Panc1 (cell line): ENCODE measurements at regions not wholly inside any gene's neighbourhood (a gene's known extent, or its start where the extent isn't known, plus 50 kb on each side); places are given as distances from the start of the nearest gene placed in this dataset.

ENCODE experiments used
- ATAC-seq: fragments of 200-7000 bp; cut with Tn5 transposase; 2 replicates; pipeline ENCODE4 v1.9.1; 2020; ENCODE audit warnings: mild to moderate bottlenecking, moderate library complexity
- BruUV-seq: library from RNA; stranded (reverse); fragments of 400-500 nt; replicated peaks from 2 replicates; lab custom pipeline; 2021; lab: Mats Ljungman, UMichigan
- CTCF ChIA-PET: fragments of 300-600 bp; sonication (Branson Sonifier 250); formaldehyde crosslinking; loops from one replicate; lab custom pipeline; 2022; ENCODE audit warnings: antibody characterized with exemption; lab: Charles Lee
- POLR2A ChIA-PET: fragments of 300-600 bp; sonication (Branson Sonifier 250); formaldehyde crosslinking; loops from one replicate; lab custom pipeline; 2022; ENCODE audit warnings: antibody characterized with exemption; lab: Charles Lee
- DNase-seq: peaks from one replicate; pipeline ENCODE4 v3.0.0-alpha.2; 2010; ENCODE audit warnings: low read depth, low spot score
- H3K27ac ChIP-seq: 2 replicates; pipeline ENCODE4 v1.5.1; 2011; ENCODE audit warnings: mild to moderate bottlenecking, low read length, inconsistent platforms
- H3K27me3 ChIP-seq: fragments of 200-500 bp; sonication (Bioruptor generic); 2 replicates; pipeline ENCODE4 v1.6.0; 2014; ENCODE audit warnings: low read length, inconsistent platforms; ENCODE audit not compliant: control insufficient read depth, insufficient read depth
- H3K36me3 ChIP-seq: fragments of 200-500 bp; sonication (Bioruptor generic); 2 replicates; pipeline ENCODE4 v1.5.1; 2014; ENCODE audit warnings: inconsistent platforms, mild to moderate bottlenecking, low read length, moderate library complexity; ENCODE audit not compliant: control insufficient read depth, insufficient read depth
- H3K4me1 ChIP-seq: 2 replicates; pipeline ENCODE4 v1.5.1; 2011; ENCODE audit warnings: inconsistent platforms, mild to moderate bottlenecking, low read length, moderate library complexity; ENCODE audit not compliant: control insufficient read depth, insufficient read depth
- H3K4me3 ChIP-seq, 2 experiments: 2 replicates each; pipeline ENCODE4 v1.5.1; 2011 to 2012; ENCODE audit warnings: low read depth in 2 of 2, low read length in 2 of 2, mild to moderate bottlenecking in 2 of 2, inconsistent platforms in 1 of 2, moderate library complexity in 1 of 2
- H3K9me3 ChIP-seq: fragments of 200-500 bp; sonication (Bioruptor generic); 2 replicates; pipeline ENCODE4 v1.5.1; 2014; ENCODE audit warnings: low read depth, mild to moderate bottlenecking, inconsistent platforms, low read length, moderate library complexity; ENCODE audit not compliant: control insufficient read depth, insufficient read depth
- CTCF ChIP-seq: fragments of 450-650 bp; IDR thresholded peaks from 2 replicates; pipeline ENCODE4 v1.5.1; 2017; ENCODE audit warnings: mild to moderate bottlenecking
- POLR2AphosphoS5 ChIP-seq: IDR thresholded peaks from 2 replicates; pipeline ENCODE4 v1.6.1; 2012; ENCODE audit warnings: mild to moderate bottlenecking, low read depth, low read length, moderate library complexity
- SIN3A ChIP-seq: IDR thresholded peaks from 2 replicates; pipeline ENCODE4 v1.6.1; 2012; ENCODE audit warnings: low read depth, mild to moderate bottlenecking, low read length, moderate library complexity, borderline replicate concordance; ENCODE audit not compliant: insufficient read depth
- TCF7L2 ChIP-seq: IDR thresholded peaks from 2 replicates; pipeline ENCODE4 v1.6.1; 2011; ENCODE audit warnings: mild to moderate bottlenecking, low read depth, low read length, inconsistent platforms
- in situ Hi-C: cut with HindIII; loops from 2 replicates; pipeline ENCODE4 v1.10.0; 2016; ENCODE audit warnings: low sequenced_read_pairs, low pct_unique_long_range_greater_than_20kb
- intact Hi-C: fragments of 100-400 bp; cut with micrococcal nuclease; formaldehyde crosslinking; loops from one replicate; pipeline ENCODE4 v1.10.0; 2022; ENCODE audit not compliant: unreplicated experiment
- TF ChIP-seq, protein P1 (sequence below), 2 experiments: IDR thresholded peaks; 2 replicates each; pipeline ENCODE4 v1.6.1; 2011 to 2012; ENCODE audit warnings: low read depth in 2 of 2, control low read depth in 1 of 2, low read length in 1 of 2, mild to moderate bottlenecking in 1 of 2, moderate library complexity in 1 of 2; ENCODE audit not compliant: insufficient read depth in 1 of 2

DNA sequence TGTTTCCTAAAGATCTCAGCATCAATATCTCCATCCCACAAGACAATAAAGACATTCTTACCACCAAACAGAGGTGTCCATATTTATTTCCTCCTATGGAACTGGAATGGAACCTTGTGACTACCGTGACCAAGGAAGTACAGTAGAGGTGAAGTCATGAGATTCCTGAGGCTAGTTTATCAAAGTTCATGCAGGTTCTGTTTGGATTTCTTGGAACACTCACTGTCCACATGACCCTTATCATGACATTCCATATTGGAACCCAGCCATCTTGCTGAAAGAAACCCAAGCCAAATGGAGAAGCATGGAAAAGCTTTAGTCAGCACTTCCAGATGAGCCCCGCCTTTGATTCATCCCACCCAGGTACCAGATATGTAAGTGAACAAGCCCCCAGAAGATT lies 516.0 kb upstream of the POU3F3 start:
- ChIA-PET POLR2A (no interaction called here), CTCF (no interaction called here)
- Histone ChIP-seq H3K27me3 (no peaks in the 10 kb centered on the region), H3K4me3 (no peak overlapping the region), H3K9me3 (no peaks in the 10 kb centered on the region), H3K27ac (no peak overlapping the region), H3K4me1 (no peaks in the 10 kb centered on the region), H3K36me3 (no peaks in the 10 kb centered on the region)
- BruUV-seq: no TSS peak
- intact Hi-C loops: no loop called here
- no peak for TF ChIP-seq TCF7L2
- TF ChIP-seq, protein P1, sequence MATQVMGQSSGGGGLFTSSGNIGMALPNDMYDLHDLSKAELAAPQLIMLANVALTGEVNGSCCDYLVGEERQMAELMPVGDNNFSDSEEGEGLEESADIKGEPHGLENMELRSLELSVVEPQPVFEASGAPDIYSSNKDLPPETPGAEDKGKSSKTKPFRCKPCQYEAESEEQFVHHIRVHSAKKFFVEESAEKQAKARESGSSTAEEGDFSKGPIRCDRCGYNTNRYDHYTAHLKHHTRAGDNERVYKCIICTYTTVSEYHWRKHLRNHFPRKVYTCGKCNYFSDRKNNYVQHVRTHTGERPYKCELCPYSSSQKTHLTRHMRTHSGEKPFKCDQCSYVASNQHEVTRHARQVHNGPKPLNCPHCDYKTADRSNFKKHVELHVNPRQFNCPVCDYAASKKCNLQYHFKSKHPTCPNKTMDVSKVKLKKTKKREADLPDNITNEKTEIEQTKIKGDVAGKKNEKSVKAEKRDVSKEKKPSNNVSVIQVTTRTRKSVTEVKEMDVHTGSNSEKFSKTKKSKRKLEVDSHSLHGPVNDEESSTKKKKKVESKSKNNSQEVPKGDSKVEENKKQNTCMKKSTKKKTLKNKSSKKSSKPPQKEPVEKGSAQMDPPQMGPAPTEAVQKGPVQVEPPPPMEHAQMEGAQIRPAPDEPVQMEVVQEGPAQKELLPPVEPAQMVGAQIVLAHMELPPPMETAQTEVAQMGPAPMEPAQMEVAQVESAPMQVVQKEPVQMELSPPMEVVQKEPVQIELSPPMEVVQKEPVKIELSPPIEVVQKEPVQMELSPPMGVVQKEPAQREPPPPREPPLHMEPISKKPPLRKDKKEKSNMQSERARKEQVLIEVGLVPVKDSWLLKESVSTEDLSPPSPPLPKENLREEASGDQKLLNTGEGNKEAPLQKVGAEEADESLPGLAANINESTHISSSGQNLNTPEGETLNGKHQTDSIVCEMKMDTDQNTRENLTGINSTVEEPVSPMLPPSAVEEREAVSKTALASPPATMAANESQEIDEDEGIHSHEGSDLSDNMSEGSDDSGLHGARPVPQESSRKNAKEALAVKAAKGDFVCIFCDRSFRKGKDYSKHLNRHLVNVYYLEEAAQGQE (IDR thresholded peaks at IDR 0.05; ENCODE audit: insufficient read depth in 1 of 2, low read depth in 2 of 2, low read length in 1 of 2): no peak
- no peak for TF ChIP-seq POLR2AphosphoS5
- TF ChIP-seq CTCF: no peak
- TF ChIP-seq SIN3A: no peak
- in situ Hi-C loops: no loop called here
- ATAC-seq (no peak), DNase-seq (no peak)

GRCh38 chr2:104340162-104340561 lies 513.8 kb upstream of the POU3F3 start:
- no peak overlapping the region for H3K27ac ChIP-seq
- H3K4me1 ChIP-seq: no peaks in the 10 kb centered on the region
- TF ChIP-seq SIN3A (no peak), TCF7L2 (no peak), POLR2AphosphoS5 (no peak), CTCF (no peak)
- TF ChIP-seq, protein P1 (IDR thresholded peaks at IDR 0.05; ENCODE audit: insufficient read depth in 1 of 2, low read depth in 2 of 2, low read length in 1 of 2): no peak
- DNase-seq: no peak
- intact Hi-C loops (no loop called here), in situ Hi-C loops (no loop called here)
- no peaks in the 10 kb centered on the region for H3K9me3 ChIP-seq
- H3K36me3 ChIP-seq: no peaks in the 10 kb centered on the region
- BruUV-seq: no TSS peak
- no peak overlapping the region for H3K4me3 ChIP-seq
- POLR2A ChIA-PET: no interaction called here
- no peak for ATAC-seq
- no peaks in the 10 kb centered on the region for H3K27me3 ChIP-seq
- CTCF ChIA-PET: no interaction called here
